Fibroblast of lung (primary cell): ENCODE measurements at regions not wholly inside any gene's neighbourhood (a gene's known extent, or its start where the extent isn't known, plus 50 kb on each side); places are given as distances from the start of the nearest gene placed in this dataset.

Experiments
- DNase-seq, 2 donors: peaks; one replicate each; pipeline versions ENCODE4 v3.0.0 to v3.0.0-alpha.2; 2010; ENCODE audit warnings: low read depth in 2 of 2
- H2AFZ ChIP-seq: 2 replicates; pipeline ENCODE4 v1.5.1; 2012; ENCODE audit warnings: low read length, control low read depth, inconsistent platforms
- H3K27ac ChIP-seq: 2 replicates; pipeline ENCODE4 v1.5.1; 2011; ENCODE audit warnings: low read length, control low read depth; ENCODE audit not compliant: insufficient read depth
- H3K27me3 ChIP-seq: 2 replicates; pipeline ENCODE4 v1.5.1; 2011; ENCODE audit warnings: mild to moderate bottlenecking, low read length; ENCODE audit not compliant: control insufficient read depth, insufficient read depth
- H3K36me3 ChIP-seq: 2 replicates; pipeline ENCODE4 v1.5.1; 2011; ENCODE audit warnings: low read length; ENCODE audit not compliant: control insufficient read depth, insufficient read depth
- H3K4me1 ChIP-seq: 2 replicates; pipeline ENCODE4 v1.5.1; 2011; ENCODE audit warnings: low read length; ENCODE audit not compliant: control insufficient read depth, insufficient read depth; ENCODE audit errors: extremely low read depth
- H3K4me2 ChIP-seq: 2 replicates; pipeline ENCODE4 v1.5.1; 2011; ENCODE audit warnings: low read length, control low read depth; ENCODE audit not compliant: insufficient read depth; ENCODE audit errors: extremely low read depth
- H3K4me3 ChIP-seq, 4 experiments: fragments of 200-600 bp in 1 of 4; sonication (generic) in 1 of 4; replicated peaks in 1 of 4; 2 replicates each; pipeline ENCODE4 v1.5.1; 2011 to 2016; ENCODE audit warnings: low read length in 4 of 4, low read depth in 3 of 4, mild to moderate bottlenecking in 3 of 4, control low read depth in 2 of 4, inconsistent platforms in 1 of 4, mixed read lengths in 1 of 4; ENCODE audit not compliant: insufficient read depth in 1 of 4; ENCODE audit errors: control extremely low read depth in 1 of 4
- H3K79me2 ChIP-seq: 2 replicates; pipeline ENCODE4 v1.5.1; 2012; ENCODE audit warnings: mild to moderate bottlenecking, low read length, inconsistent platforms; ENCODE audit not compliant: control insufficient read depth, insufficient read depth
- H3K9ac ChIP-seq: 2 replicates; pipeline ENCODE4 v1.5.1; 2011; ENCODE audit warnings: mild to moderate bottlenecking, low read length, control low read depth; ENCODE audit not compliant: insufficient read depth
- H3K9me3 ChIP-seq: 2 replicates; pipeline ENCODE4 v1.5.1; 2012; ENCODE audit warnings: low read depth, low read length; ENCODE audit not compliant: control insufficient read depth, insufficient read depth
- H4K20me1 ChIP-seq: 2 replicates; pipeline ENCODE4 v1.5.1; 2011; ENCODE audit warnings: low read length; ENCODE audit not compliant: control insufficient read depth, insufficient read depth; ENCODE audit errors: extremely low read depth
- CTCF ChIP-seq, 2 donors: IDR thresholded peaks in 1 of 2; conservative IDR thresholded peaks in 1 of 2; 1 replicate in 1 of 2; 2 replicates in 1 of 2; pipeline ENCODE4 v1.5.1; 2011 to 2012; ENCODE audit warnings: low read length in 2 of 2, control low read depth in 1 of 2, inconsistent platforms in 1 of 2, low read depth in 1 of 2, mild to moderate bottlenecking in 1 of 2
- EZH2 ChIP-seq: IDR thresholded peaks from 2 replicates; pipeline ENCODE4 v1.5.1; 2012; ENCODE audit warnings: low read length, control low read depth, mild to moderate bottlenecking; ENCODE audit errors: missing control alignments

GRCh38 chr7:112399501-112399900 lies 50.8 kb upstream of the IFRD1 start:
- no peak overlapping the region for H2AFZ ChIP-seq
- H3K9ac ChIP-seq, result no peak overlapping the region
- no peak overlapping the region for H3K4me2 ChIP-seq
- no peaks in the 10 kb centered on the region for H4K20me1 ChIP-seq
- H3K4me1 ChIP-seq, result no peaks in the 10 kb centered on the region
- TF ChIP-seq CTCF (conservative IDR thresholded peaks at IDR 0.05 in 1 of 2, IDR thresholded peaks at IDR 0.05 in 1 of 2; ENCODE audit: low read depth in 1 of 2, low read length in 2 of 2) (no peak), EZH2 (no peak)
- H3K4me3 ChIP-seq, result no peak overlapping the region
- no peak overlapping the region for H3K27ac ChIP-seq
- peaks cover 8% of the 10 kb centered on the region for H3K27me3 ChIP-seq
- DNase-seq, result peak in 1 of 2 donors; percentile 23
- H3K9me3 ChIP-seq, result no peaks in the 10 kb centered on the region
- no peaks in the 10 kb centered on the region for H3K79me2 ChIP-seq
- no peaks in the 10 kb centered on the region for H3K36me3 ChIP-seq

GRCh38 chr7:112400141-112400540 lies 50.1 kb upstream of the IFRD1 start:
- Histone ChIP-seq H3K9ac (no peak overlapping the region), H3K27me3 (peaks cover 8% of the 10 kb centered on the region), H3K27ac (no peak overlapping the region), H3K79me2 (no peaks in the 10 kb centered on the region), H3K4me2 (no peak overlapping the region), H3K36me3 (no peaks in the 10 kb centered on the region), H4K20me1 (no peaks in the 10 kb centered on the region), H3K4me3 (no peak overlapping the region), H2AFZ (no peak overlapping the region), H3K9me3 (no peaks in the 10 kb centered on the region), H3K4me1 (no peaks in the 10 kb centered on the region)
- TF ChIP-seq CTCF (conservative IDR thresholded peaks at IDR 0.05 in 1 of 2, IDR thresholded peaks at IDR 0.05 in 1 of 2; ENCODE audit: low read depth in 1 of 2, low read length in 2 of 2) (no peak), EZH2 (no peak)
- peak in 1 of 2 donors; percentile 16 for DNase-seq
